ENCODE measurements at regions not wholly inside any gene's neighbourhood (a gene's known extent, or its start where the extent isn't known, plus 50 kb on each side); places are given as distances from the start of the nearest gene placed in this dataset.

DNA sequence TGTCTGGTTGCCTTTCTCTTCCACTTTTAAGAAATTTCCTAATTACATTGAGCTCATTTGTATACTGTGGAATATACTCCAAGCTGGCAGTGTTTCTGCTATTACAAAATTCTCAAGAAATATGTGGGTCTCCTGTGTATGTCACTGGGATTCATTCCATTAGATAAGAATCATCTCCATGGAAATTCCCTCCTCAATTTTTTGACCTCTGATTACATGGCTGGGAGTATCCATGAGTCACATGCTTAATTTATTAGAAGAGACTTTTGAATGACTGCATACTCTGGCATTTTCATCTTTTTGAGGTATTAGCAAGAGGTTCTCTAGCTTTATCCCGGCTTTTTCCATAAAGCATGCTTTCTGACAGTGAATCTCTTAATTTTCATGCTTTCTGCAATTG, 665.5 kb upstream of the CNTNAP5 start:
- no peaks in the 10 kb centered on the region for H3K4me1 ChIP-seq (ENCODE audit: control insufficient read depth, insufficient read depth, low read length)
- H3K27ac ChIP-seq (ENCODE audit: low read length), result no peak overlapping the region
- WGBS (ENCODE audit: insufficient coverage, insufficient read length), result no CpG with 5 or more reads among the region's 1 CpG
- no peaks in the 10 kb centered on the region for H3K27me3 ChIP-seq (ENCODE audit: control insufficient read depth, insufficient read depth, low read length)
- H3K9me3 ChIP-seq (ENCODE audit: control insufficient read depth, insufficient read depth, low read length), result no peaks in the 10 kb centered on the region
- no peaks in the 10 kb centered on the region for H3K36me3 ChIP-seq (ENCODE audit: control insufficient read depth, insufficient read depth, low read length)
- no peak overlapping the region for H3K4me3 ChIP-seq (ENCODE audit: low read length)
- no peak for DNase-seq (ENCODE audit: low read depth, low spot score)

DNA sequence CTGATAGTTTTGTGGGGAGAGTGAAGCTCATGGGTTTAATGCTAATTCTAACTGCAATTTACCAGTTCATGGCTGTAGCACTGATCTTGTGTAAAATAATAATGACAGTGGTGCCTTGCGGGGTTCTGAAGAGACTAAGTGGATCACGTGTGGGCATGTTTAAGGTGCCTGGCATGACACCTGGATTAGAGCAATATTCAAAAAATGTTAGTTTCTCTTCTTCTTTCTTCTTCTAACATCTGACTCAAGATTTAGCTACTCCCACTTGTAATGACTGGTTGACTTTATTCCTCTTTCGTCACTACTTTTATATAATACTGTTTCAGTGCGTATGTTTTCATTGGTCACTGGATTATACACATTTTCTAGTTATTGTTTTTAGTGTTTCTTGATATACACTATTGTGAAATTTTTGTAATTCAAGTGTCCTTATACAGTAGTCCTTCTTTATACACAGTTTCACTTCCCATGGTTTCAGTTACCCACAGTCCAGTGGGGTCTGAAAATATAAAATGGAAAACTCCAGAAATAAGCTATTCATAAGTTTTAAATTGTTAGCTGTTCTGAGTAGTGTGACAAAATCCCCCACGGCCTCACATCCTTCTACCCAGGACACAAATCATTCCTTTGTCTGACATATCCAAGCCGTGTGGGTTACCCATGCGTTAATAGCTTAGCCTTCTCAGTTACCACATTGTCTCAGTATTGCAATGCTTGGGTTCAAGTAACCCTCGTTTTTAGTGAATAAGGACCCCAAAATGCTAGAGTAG, 662.2 kb upstream of the CNTNAP5 start:
- H3K9me3 ChIP-seq (ENCODE audit: control insufficient read depth, insufficient read depth, low read length), result no peaks in the 10 kb centered on the region
- no peak overlapping the region for H3K4me3 ChIP-seq (ENCODE audit: low read length)
- no CpG with 5 or more reads among the region's 8 CpGs for WGBS (ENCODE audit: insufficient coverage, insufficient read length)
- no peak for DNase-seq (ENCODE audit: low read depth, low spot score)
- H3K27ac ChIP-seq (ENCODE audit: low read length), result no peak overlapping the region
- H3K27me3 ChIP-seq (ENCODE audit: control insufficient read depth, insufficient read depth, low read length), result no peaks in the 10 kb centered on the region
- H3K4me1 ChIP-seq (ENCODE audit: control insufficient read depth, insufficient read depth, low read length), result no peaks in the 10 kb centered on the region
- no peaks in the 10 kb centered on the region for H3K36me3 ChIP-seq (ENCODE audit: control insufficient read depth, insufficient read depth, low read length)

DNA sequence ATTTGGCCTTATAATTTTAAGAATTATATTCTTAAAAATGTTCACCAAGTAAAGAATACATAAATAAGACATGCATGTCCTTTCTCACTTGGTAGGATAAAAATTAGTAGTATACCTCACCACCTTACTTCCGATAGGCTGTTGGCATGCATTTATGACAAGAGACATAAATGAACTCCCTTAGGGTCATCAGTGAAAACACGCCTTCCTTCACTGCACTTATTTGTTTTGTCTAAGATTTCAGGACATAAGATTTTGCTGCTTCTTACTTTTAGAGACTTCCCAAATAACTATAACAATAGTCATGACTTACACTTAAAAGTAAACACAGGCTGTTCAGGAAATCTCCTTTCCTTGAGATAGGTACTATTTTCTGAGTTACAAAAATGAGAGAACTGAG, 661.3 kb upstream of the CNTNAP5 start:
- no CpG with 5 or more reads among the region's 2 CpGs for WGBS (ENCODE audit: insufficient coverage, insufficient read length)
- H3K36me3 ChIP-seq (ENCODE audit: control insufficient read depth, insufficient read depth, low read length), result no peaks in the 10 kb centered on the region

DNA sequence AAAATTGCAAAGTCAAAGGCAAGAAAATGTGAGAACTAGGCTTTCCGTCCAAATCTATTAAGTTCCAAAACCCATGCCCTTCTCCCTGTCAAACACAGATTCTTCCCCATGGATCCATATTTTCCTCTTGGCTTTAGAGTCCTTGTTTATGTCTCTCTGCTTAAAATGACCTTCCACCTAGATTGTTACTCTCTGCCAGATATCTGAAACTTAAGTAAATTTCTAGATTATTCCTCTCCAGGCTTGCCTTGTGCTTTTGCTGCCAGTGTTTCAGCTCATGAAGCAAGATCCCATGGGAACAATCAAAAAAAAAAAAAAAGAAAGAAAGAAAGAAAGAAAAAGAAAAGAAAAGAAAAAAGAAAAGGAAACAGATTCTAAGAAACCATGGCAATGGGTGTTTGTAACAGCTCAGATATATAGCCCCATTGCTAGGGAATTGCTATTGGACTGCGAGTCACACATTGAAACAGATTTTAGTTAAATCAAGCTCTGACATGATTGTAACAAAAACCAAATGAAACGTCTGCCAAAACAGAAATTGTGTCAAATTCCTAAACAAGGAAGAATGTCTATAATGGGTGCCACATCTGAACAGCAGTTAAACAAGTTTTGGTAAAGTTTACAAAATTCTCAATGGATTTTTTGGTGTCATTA, 660.7 kb upstream of the CNTNAP5 start:
- Histone ChIP-seq H3K4me1 (ENCODE audit: control insufficient read depth, insufficient read depth, low read length) (no peaks in the 10 kb centered on the region), H3K4me3 (ENCODE audit: low read length) (no peak overlapping the region), H3K27me3 (ENCODE audit: control insufficient read depth, insufficient read depth, low read length) (no peaks in the 10 kb centered on the region), H3K9me3 (ENCODE audit: control insufficient read depth, insufficient read depth, low read length) (no peaks in the 10 kb centered on the region), H3K36me3 (ENCODE audit: control insufficient read depth, insufficient read depth, low read length) (no peaks in the 10 kb centered on the region), H3K27ac (ENCODE audit: low read length) (no peak overlapping the region)
- no CpG with 5 or more reads among the region's 3 CpGs for WGBS (ENCODE audit: insufficient coverage, insufficient read length)
- DNase-seq (ENCODE audit: low read depth, low spot score), result no peak

More for the DNA sequence above, 661.3 kb upstream of the CNTNAP5 start:
- H3K4me1 ChIP-seq (ENCODE audit: control insufficient read depth, insufficient read depth, low read length), result no peaks in the 10 kb centered on the region
- no peaks in the 10 kb centered on the region for H3K9me3 ChIP-seq (ENCODE audit: control insufficient read depth, insufficient read depth, low read length)
- no peaks in the 10 kb centered on the region for H3K27me3 ChIP-seq (ENCODE audit: control insufficient read depth, insufficient read depth, low read length)
- no peak overlapping the region for H3K27ac ChIP-seq (ENCODE audit: low read length)
- no peak overlapping the region for H3K4me3 ChIP-seq (ENCODE audit: low read length)
- no peak for DNase-seq (ENCODE audit: low read depth, low spot score)

DNA sequence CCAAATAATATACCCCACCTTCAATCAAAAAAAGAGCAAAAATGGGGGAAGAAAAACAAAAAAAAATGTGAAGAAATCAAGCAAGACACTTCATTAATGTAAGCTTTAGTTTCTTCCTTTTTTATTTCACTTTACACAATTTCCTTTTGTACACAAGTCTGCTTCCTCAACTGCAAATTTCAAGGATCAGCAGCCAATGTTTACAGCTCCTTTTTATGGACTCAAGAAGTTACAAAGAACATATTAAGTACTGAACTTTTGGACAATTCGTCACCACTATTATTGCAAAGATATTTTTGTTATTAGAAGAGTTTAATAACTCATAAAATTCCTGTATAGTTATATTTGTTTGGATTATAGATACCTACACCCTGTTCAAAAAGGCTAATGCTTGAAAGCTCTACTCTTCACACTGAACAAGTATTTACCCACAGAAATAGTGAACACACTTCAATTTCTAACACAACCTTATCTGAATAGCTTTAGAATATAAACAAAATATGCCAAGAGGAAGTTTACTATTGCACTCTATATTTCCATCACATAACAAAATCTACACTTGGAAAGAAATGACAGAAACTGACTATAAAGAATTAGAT, 658.7 kb upstream of the CNTNAP5 start:
- H3K27me3 ChIP-seq (ENCODE audit: control insufficient read depth, insufficient read depth, low read length), result no peaks in the 10 kb centered on the region
- no peak overlapping the region for H3K27ac ChIP-seq (ENCODE audit: low read length)
- H3K9me3 ChIP-seq (ENCODE audit: control insufficient read depth, insufficient read depth, low read length), result no peaks in the 10 kb centered on the region
- no CpG with 5 or more reads among the region's 1 CpG for WGBS (ENCODE audit: insufficient coverage, insufficient read length)
- H3K4me1 ChIP-seq (ENCODE audit: control insufficient read depth, insufficient read depth, low read length), result no peaks in the 10 kb centered on the region
- H3K4me3 ChIP-seq (ENCODE audit: low read length), result no peak overlapping the region
- DNase-seq (ENCODE audit: low read depth, low spot score), result no peak
- H3K36me3 ChIP-seq (ENCODE audit: control insufficient read depth, insufficient read depth, low read length), result no peaks in the 10 kb centered on the region

DNA sequence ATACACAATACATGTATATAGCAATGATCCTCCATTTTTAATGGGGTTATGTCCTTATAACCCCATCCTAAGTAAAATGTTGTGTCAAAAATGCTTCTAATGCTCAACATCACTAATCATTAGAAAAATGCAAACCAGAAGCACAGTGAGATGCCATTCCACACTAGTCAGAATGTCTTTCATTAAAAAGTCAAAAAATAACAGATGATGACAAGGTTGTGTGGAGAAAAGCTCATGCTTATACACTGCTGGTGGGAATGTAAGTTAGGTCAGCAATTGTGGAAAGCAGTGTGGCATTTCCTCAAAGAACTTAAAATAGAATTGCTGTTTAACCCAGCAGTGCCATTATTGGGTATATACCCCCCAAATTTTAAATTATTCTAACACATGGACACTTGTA, 654.9 kb upstream of the CNTNAP5 start:
- H3K36me3 ChIP-seq (ENCODE audit: control insufficient read depth, insufficient read depth, low read length), result no peaks in the 10 kb centered on the region
- no peak overlapping the region for H3K4me3 ChIP-seq (ENCODE audit: low read length)
- no peaks in the 10 kb centered on the region for H3K4me1 ChIP-seq (ENCODE audit: control insufficient read depth, insufficient read depth, low read length)
- no peak overlapping the region for H3K27ac ChIP-seq (ENCODE audit: low read length)
- H3K27me3 ChIP-seq (ENCODE audit: control insufficient read depth, insufficient read depth, low read length), result no peaks in the 10 kb centered on the region
- no peak for DNase-seq (ENCODE audit: low read depth, low spot score)
- no peaks in the 10 kb centered on the region for H3K9me3 ChIP-seq (ENCODE audit: control insufficient read depth, insufficient read depth, low read length)

DNA sequence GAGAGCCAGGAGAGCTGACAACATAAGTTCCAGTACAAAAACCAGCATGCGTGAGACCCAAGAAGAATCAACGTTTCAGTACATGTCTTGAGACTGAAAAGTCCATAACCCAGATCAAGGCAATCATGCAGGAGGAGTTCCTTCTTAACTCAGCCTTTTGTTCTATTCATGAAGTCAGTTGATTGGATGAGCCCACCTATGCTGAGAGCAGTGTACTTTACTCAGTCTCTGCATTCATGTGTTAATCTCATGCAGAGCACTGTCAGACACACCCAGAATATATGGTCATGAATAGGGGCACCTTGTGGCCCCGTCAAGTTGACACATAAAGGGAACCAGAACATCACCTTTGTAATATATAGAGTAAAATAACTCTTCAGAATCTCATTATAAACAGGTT, 653.6 kb upstream of the CNTNAP5 start:
- no peak overlapping the region for H3K27ac ChIP-seq (ENCODE audit: low read length)
- no CpG with 5 or more reads among the region's 3 CpGs for WGBS (ENCODE audit: insufficient coverage, insufficient read length)
- no peaks in the 10 kb centered on the region for H3K4me1 ChIP-seq (ENCODE audit: control insufficient read depth, insufficient read depth, low read length)
- H3K9me3 ChIP-seq (ENCODE audit: control insufficient read depth, insufficient read depth, low read length), result no peaks in the 10 kb centered on the region
- H3K36me3 ChIP-seq (ENCODE audit: control insufficient read depth, insufficient read depth, low read length), result no peaks in the 10 kb centered on the region
- no peak for DNase-seq (ENCODE audit: low read depth, low spot score)
- no peaks in the 10 kb centered on the region for H3K27me3 ChIP-seq (ENCODE audit: control insufficient read depth, insufficient read depth, low read length)
- H3K4me3 ChIP-seq (ENCODE audit: low read length), result no peak overlapping the region

DNA sequence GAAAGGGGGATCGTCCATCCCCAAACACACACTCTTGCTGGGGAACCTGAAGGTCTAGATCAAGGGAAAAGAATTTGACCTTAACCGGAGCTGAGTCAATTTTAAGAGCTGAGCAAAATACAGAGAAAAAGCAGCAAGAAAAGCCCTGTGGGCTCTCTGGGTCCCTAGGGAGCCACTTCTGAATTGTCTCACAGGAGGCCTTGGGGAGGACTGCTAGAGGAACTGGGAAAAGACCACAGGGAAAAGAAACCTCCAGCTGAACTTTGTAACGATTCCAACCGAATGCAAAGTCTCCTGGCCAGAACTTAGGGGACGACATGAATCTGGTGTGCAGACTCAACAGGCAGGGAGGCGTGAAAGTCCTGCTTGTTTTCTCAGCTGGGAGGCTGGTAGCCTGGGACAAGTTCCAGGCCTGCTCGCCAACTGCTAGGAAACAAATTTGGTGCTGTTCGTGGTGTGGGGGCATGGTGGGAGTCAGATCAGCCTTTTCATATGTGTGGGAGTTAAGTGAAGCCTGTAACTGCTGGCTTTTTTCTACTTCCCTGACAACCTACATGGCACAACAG, 644.6 kb upstream of the CNTNAP5 start:
- H3K27me3 ChIP-seq (ENCODE audit: control insufficient read depth, insufficient read depth, low read length), result no peaks in the 10 kb centered on the region
- no peak for DNase-seq (ENCODE audit: low read depth, low spot score)
- WGBS (ENCODE audit: insufficient coverage, insufficient read length), result no CpG with 5 or more reads among the region's 8 CpGs
- no peaks in the 10 kb centered on the region for H3K4me1 ChIP-seq (ENCODE audit: control insufficient read depth, insufficient read depth, low read length)
- no peak overlapping the region for H3K4me3 ChIP-seq (ENCODE audit: low read length)
- no peak overlapping the region for H3K27ac ChIP-seq (ENCODE audit: low read length)
- H3K36me3 ChIP-seq (ENCODE audit: control insufficient read depth, insufficient read depth, low read length), result no peaks in the 10 kb centered on the region
- no peaks in the 10 kb centered on the region for H3K9me3 ChIP-seq (ENCODE audit: control insufficient read depth, insufficient read depth, low read length)

DNA sequence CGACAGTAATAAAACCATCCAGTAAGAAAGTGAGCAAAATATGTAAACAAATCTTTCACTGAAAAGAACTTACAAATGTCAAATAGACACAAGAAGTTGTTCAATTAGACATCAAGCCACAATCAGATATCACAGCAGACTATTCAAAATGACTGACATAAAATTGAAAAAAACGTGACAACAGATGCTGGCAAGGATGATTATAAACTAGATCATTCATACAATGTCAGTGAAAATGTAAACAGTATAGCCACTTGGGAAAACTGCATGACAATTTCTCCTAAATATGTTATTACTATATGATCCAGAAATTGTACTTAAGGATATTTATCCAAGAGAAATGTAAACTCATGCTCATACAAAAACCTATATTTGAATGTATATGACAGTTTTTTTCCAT, 609.4 kb upstream of the CNTNAP5 start:
- Histone ChIP-seq H3K36me3 (ENCODE audit: control insufficient read depth, insufficient read depth, low read length) (no peaks in the 10 kb centered on the region), H3K4me3 (ENCODE audit: low read length) (no peak overlapping the region), H3K9me3 (ENCODE audit: control insufficient read depth, insufficient read depth, low read length) (no peaks in the 10 kb centered on the region), H3K27me3 (ENCODE audit: control insufficient read depth, insufficient read depth, low read length) (no peaks in the 10 kb centered on the region), H3K27ac (ENCODE audit: low read length) (no peak overlapping the region), H3K4me1 (ENCODE audit: control insufficient read depth, insufficient read depth, low read length) (no peaks in the 10 kb centered on the region)
- WGBS (ENCODE audit: insufficient coverage, insufficient read length), result no CpG with 5 or more reads among the region's 2 CpGs
- no peak for DNase-seq (ENCODE audit: low read depth, low spot score)

DNA sequence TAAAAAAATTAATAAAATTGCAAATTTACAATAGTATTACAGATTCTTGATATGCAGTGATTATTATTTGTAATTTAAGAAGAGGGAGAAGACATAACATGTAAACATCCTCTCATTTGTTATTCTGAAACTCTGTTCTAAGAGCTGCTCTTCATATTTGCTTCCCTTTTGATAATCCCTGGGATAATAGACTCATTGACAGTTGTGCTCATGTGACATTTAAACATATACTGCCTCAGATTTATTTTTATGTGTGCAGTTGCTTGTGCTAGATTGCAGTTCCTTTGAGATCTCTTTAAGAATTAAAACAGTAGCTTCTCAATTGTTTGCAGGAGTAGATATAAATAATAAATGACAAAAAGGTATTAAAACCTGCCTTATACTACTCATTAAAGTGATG, 605.1 kb upstream of the CNTNAP5 start:
- no peak overlapping the region for H3K27ac ChIP-seq (ENCODE audit: low read length)
- no peaks in the 10 kb centered on the region for H3K27me3 ChIP-seq (ENCODE audit: control insufficient read depth, insufficient read depth, low read length)
- no peaks in the 10 kb centered on the region for H3K36me3 ChIP-seq (ENCODE audit: control insufficient read depth, insufficient read depth, low read length)
- no peak for DNase-seq (ENCODE audit: low read depth, low spot score)
- H3K4me3 ChIP-seq (ENCODE audit: low read length), result no peak overlapping the region
- no peaks in the 10 kb centered on the region for H3K4me1 ChIP-seq (ENCODE audit: control insufficient read depth, insufficient read depth, low read length)
- H3K9me3 ChIP-seq (ENCODE audit: control insufficient read depth, insufficient read depth, low read length), result no peaks in the 10 kb centered on the region

Data from iPS DF 6.9 (cell line).